Keratinocyte (primary cell): ENCODE measurements at regions not wholly inside any gene's neighbourhood (a gene's known extent, or its start where the extent isn't known, plus 50 kb on each side); places are given as distances from the start of the nearest gene placed in this dataset.

ENCODE experiments used
- EZH2 ChIP-seq: IDR thresholded peaks from one replicate; pipeline ENCODE4 v1.6.1; 2012; ENCODE audit warnings: inconsistent platforms, mild to moderate bottlenecking, low read length, moderate library complexity
- TF ChIP-seq, protein P1 (sequence below), 3 experiments: IDR thresholded peaks in 1 of 3; conservative IDR thresholded peaks in 1 of 3; optimal IDR thresholded peaks in 1 of 3; 2 replicates in 2 of 3; 3 replicates in 1 of 3; pipeline versions ENCODE3 to v1.5.1; 2011; ENCODE audit warnings: low read length in 3 of 3, mild to moderate bottlenecking in 3 of 3, moderate library complexity in 2 of 3, control low read depth in 1 of 3, inconsistent platforms in 1 of 3; ENCODE audit not compliant: insufficient read depth in 2 of 3; ENCODE audit errors: extremely low read depth in 1 of 3

DNA sequence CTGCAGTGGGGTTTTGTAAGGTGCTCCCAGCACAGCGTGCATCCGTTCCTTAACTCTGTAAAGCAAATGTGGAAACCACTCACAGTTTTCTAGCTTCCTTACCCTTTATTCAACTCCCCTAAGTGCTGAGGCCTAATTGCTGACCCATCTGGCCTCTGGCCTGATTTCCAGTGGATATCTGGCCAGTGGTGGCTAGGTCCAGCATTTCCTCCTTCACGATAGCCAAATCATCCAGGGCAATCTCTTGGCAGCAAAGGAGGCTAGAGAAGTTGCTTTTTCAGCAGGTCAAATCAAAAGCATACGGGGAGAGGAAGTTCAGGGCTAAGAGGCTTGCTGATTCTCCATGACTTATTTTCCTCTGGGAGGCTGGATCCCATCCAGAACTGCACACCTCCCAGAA is 286.3 kb upstream of the VLDLR start:
- TF ChIP-seq EZH2 = no peak
- TF ChIP-seq, protein P1, sequence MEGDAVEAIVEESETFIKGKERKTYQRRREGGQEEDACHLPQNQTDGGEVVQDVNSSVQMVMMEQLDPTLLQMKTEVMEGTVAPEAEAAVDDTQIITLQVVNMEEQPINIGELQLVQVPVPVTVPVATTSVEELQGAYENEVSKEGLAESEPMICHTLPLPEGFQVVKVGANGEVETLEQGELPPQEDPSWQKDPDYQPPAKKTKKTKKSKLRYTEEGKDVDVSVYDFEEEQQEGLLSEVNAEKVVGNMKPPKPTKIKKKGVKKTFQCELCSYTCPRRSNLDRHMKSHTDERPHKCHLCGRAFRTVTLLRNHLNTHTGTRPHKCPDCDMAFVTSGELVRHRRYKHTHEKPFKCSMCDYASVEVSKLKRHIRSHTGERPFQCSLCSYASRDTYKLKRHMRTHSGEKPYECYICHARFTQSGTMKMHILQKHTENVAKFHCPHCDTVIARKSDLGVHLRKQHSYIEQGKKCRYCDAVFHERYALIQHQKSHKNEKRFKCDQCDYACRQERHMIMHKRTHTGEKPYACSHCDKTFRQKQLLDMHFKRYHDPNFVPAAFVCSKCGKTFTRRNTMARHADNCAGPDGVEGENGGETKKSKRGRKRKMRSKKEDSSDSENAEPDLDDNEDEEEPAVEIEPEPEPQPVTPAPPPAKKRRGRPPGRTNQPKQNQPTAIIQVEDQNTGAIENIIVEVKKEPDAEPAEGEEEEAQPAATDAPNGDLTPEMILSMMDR (optimal IDR thresholded peaks at IDR 0.05 in 1 of 3, IDR thresholded peaks at IDR 0.05 in 1 of 3, conservative IDR thresholded peaks at IDR 0.05 in 1 of 3; ENCODE audit: extremely low read depth in 1 of 3, insufficient read depth in 2 of 3, low read length in 3 of 3) = no peak
